HCT116 (cell line): ENCODE measurements at regions not wholly inside any gene's neighbourhood (a gene's known extent, or its start where the extent isn't known, plus 50 kb on each side); places are given as distances from the start of the nearest gene placed in this dataset.

ENCODE experiments used
- ATAC-seq: fragments of 200-7000 bp; cut with Tn5 transposase; 2 replicates; pipeline ENCODE4 v1.9.1; 2020; ENCODE audit warnings: mild to moderate bottlenecking, moderate library complexity
- BruUV-seq: library from RNA; stranded (reverse); fragments of 400-500 nt; replicated peaks from 2 replicates; lab custom pipeline; 2021; lab: Mats Ljungman, UMichigan
- CTCF ChIA-PET: fragments of 300-600 bp; sonication (Branson Sonifier 250); formaldehyde crosslinking; loops from one replicate; lab custom pipeline; 2021; ENCODE audit warnings: antibody characterized with exemption; lab: Charles Lee
- POLR2A ChIA-PET: fragments of 300-600, 350-600 bp; sonication (Branson Sonifier 250); formaldehyde crosslinking; loops from one replicate; lab custom pipeline; 2021; ENCODE audit warnings: antibody characterized with exemption; lab: Charles Lee
- RAD21 ChIA-PET, 2 experiments: fragments of 300-600 bp; sonication (Branson Sonifier 250); formaldehyde crosslinking; loops; one replicate each; lab custom pipeline; 2023; ENCODE audit warnings: low total read pairs in 2 of 2; ENCODE audit not compliant: uncharacterized antibody in 2 of 2, unreplicated experiment in 2 of 2, low non-redundant PET in 1 of 2; lab: Charles Lee
- DNase-seq: peaks from one replicate; pipeline ENCODE4 v3.0.0-alpha.2; 2010; ENCODE audit warnings: low read depth, low spot score
- H2AFZ ChIP-seq: fragments of 200-600 bp; shearing (Covaris generic), sonication (generic); 2 replicates; pipeline ENCODE4 v1.6.1; 2017; ENCODE audit warnings: low read depth, mixed run types, mixed read lengths, antibody characterized with exemption, low read length; ENCODE audit not compliant: poor library complexity, severe bottlenecking
- H3K27ac ChIP-seq: 2 replicates; pipeline ENCODE4 v1.5.1; 2012; ENCODE audit warnings: low read depth, low read length
- H3K27me3 ChIP-seq: fragments of 200-600 bp; sonication (generic); 2 replicates; pipeline ENCODE4 v1.6.1; 2016; ENCODE audit warnings: mixed run types, low read length, mixed read lengths; ENCODE audit not compliant: insufficient read depth
- H3K36me3 ChIP-seq, 2 experiments: fragments of 200-500 bp in 1 of 2; fragments of 200-600 bp in 1 of 2; sonication (Bioruptor generic) in 1 of 2; sonication (generic) in 1 of 2; 2 replicates each; pipeline versions ENCODE4 v1.5.1 to v1.6.1; 2014 to 2016; ENCODE audit warnings: low read length in 2 of 2, inconsistent platforms in 1 of 2, mixed read lengths in 1 of 2, mixed run types in 1 of 2; ENCODE audit not compliant: insufficient read depth in 2 of 2, control insufficient read depth in 1 of 2
- H3K4me1 ChIP-seq, 2 experiments: fragments of 200-600 bp in 1 of 2; sonication (generic) in 1 of 2; 2 replicates each; pipeline versions ENCODE4 v1.5.1 to v1.6.1; 2012 to 2017; ENCODE audit warnings: low read length in 2 of 2, inconsistent platforms in 1 of 2, mild to moderate bottlenecking in 1 of 2, mixed read lengths in 1 of 2, mixed run types in 1 of 2, moderate library complexity in 1 of 2; ENCODE audit not compliant: insufficient read depth in 2 of 2, control insufficient read depth in 1 of 2
- H3K4me2 ChIP-seq: fragments of 200-600 bp; sonication (generic); 2 replicates; pipeline ENCODE4 v1.6.1; 2017; ENCODE audit warnings: mixed run types, low read length, mixed read lengths
- H3K4me3 ChIP-seq, 2 experiments: fragments of 200-600 bp in 1 of 2; sonication (generic) in 1 of 2; replicated peaks in 1 of 2; 2 replicates each; pipeline ENCODE4 v1.5.1; 2011 to 2016; ENCODE audit warnings: low read length in 2 of 2, control low read depth in 1 of 2, low read depth in 1 of 2, mild to moderate bottlenecking in 1 of 2, mixed read lengths in 1 of 2, mixed run types in 1 of 2
- H3K79me2 ChIP-seq: fragments of 200-600 bp; sonication (generic); 2 replicates; pipeline ENCODE4 v1.6.1; 2017; ENCODE audit warnings: mild to moderate bottlenecking, mixed run types, low read length, moderate library complexity, mixed read lengths; ENCODE audit not compliant: insufficient read depth
- H3K9ac ChIP-seq: fragments of 200-600 bp; sonication (generic); 2 replicates; pipeline ENCODE4 v1.6.1; 2016; ENCODE audit warnings: low read length, mixed read lengths
- H3K9me2 ChIP-seq: fragments of 200-600 bp; sonication (generic), shearing (Covaris generic); 2 replicates; pipeline ENCODE4 v1.6.1; 2017; ENCODE audit warnings: mixed run types, mild to moderate bottlenecking, moderate library complexity; ENCODE audit not compliant: insufficient read depth
- H3K9me3 ChIP-seq, 2 experiments: fragments of 200-500 bp in 1 of 2; fragments of 200-600 bp in 1 of 2; sonication (Bioruptor generic) in 1 of 2; sonication (generic) in 1 of 2; 2 replicates each; pipeline ENCODE4 v1.6.1; 2014 to 2017; ENCODE audit warnings: low read length in 2 of 2, mixed read lengths in 2 of 2, inconsistent platforms in 1 of 2, low read depth in 1 of 2, mild to moderate bottlenecking in 1 of 2, mixed run types in 1 of 2, moderate library complexity in 1 of 2; ENCODE audit not compliant: control insufficient read depth in 1 of 2, insufficient read depth in 1 of 2
- H4K20me1 ChIP-seq: fragments of 200-600 bp; sonication (generic), shearing (Covaris generic); 2 replicates; pipeline ENCODE4 v1.6.1; 2017; ENCODE audit warnings: mixed run types, mild to moderate bottlenecking, moderate library complexity; ENCODE audit not compliant: insufficient read depth
- ATF3 ChIP-seq: IDR thresholded peaks from 2 replicates; pipeline ENCODE4 v1.6.1; 2012
- CBX3 ChIP-seq: IDR thresholded peaks from 2 replicates; pipeline ENCODE4 v1.6.1; 2012; ENCODE audit warnings: low read depth
- ELF1 ChIP-seq: IDR thresholded peaks from 2 replicates; pipeline ENCODE4 v1.6.1; 2012; ENCODE audit warnings: low read depth, borderline replicate concordance
- EZH2 ChIP-seq: fragments of 200-600 bp; sonication (generic); IDR thresholded peaks from 2 replicates; pipeline ENCODE4 v1.6.1; 2017; ENCODE audit warnings: antibody characterized with exemption, mixed run types
- JUND ChIP-seq: IDR thresholded peaks from 2 replicates; pipeline ENCODE4 v1.6.1; 2012
- MAX ChIP-seq: IDR thresholded peaks from 2 replicates; pipeline ENCODE4 v1.6.1; 2012
- POLR2AphosphoS5 ChIP-seq: IDR thresholded peaks from 2 replicates; pipeline ENCODE4 v1.6.1; 2011; ENCODE audit warnings: mild to moderate bottlenecking, low read depth, low read length, moderate library complexity
- REST ChIP-seq: IDR thresholded peaks from 2 replicates; pipeline ENCODE4 v1.6.1; 2012; ENCODE audit warnings: low read depth
- SRF ChIP-seq: IDR thresholded peaks from 2 replicates; pipeline ENCODE4 v1.6.1; 2012; ENCODE audit warnings: low read depth
- ZBTB33 ChIP-seq: IDR thresholded peaks from 2 replicates; pipeline ENCODE4 v1.6.1; 2011; ENCODE audit warnings: mild to moderate bottlenecking, low read length, moderate library complexity; ENCODE audit not compliant: insufficient replicate concordance; ENCODE audit errors: extremely low read depth
- intact Hi-C: fragments of 100-400 bp; cut with micrococcal nuclease; formaldehyde crosslinking; loops from 2 replicates; pipeline ENCODE4 v1.10.0; 2022

GRCh38 chr13:83819611-83820010 lies 62.7 kb downstream of the SLITRK1 start (continued):
- TF ChIP-seq REST (no peak), ATF3 (no peak)

- Histone ChIP-seq H3K9me2 (no peaks in the 10 kb centered on the region), H3K36me3 (no peaks in the 10 kb centered on the region), H3K9me3 (peaks cover 0 to 4% of the 10 kb centered on the region in 2 experiments; a peak in 3 of 4 replicates), H3K4me1 (no peaks in the 10 kb centered on the region), H3K27ac (no peak overlapping the region), H2AFZ (no peak overlapping the region), H3K4me3 (no peak overlapping the region), H3K9ac (no peak overlapping the region), H3K27me3 (no peaks in the 10 kb centered on the region), H3K79me2 (no peaks in the 10 kb centered on the region), H3K4me2 (no peak overlapping the region), H4K20me1 (no peaks in the 10 kb centered on the region)
- BruUV-seq: no TSS peak
- DNase-seq (no peak), ATAC-seq (no peak)
- POLR2A ChIA-PET: no interaction called here
- TF ChIP-seq MAX (no peak), ATF3 (no peak), POLR2AphosphoS5 (no peak), ZBTB33 (no peak), SRF (no peak), ELF1 (no peak), EZH2 (no peak), CBX3 (no peak), REST (no peak), JUND (no peak)
- intact Hi-C loops: no loop called here
- CTCF ChIA-PET: no interaction called here
- RAD21 ChIA-PET: no interaction called here
Measured at GRCh38 chr13:83819156-83819555, 63.1 kb downstream of the SLITRK1 start.
